ENCODE measurements at regions not wholly inside any gene's neighbourhood (a gene's known extent, or its start where the extent isn't known, plus 50 kb on each side); places are given as distances from the start of the nearest gene placed in this dataset.

DNA sequence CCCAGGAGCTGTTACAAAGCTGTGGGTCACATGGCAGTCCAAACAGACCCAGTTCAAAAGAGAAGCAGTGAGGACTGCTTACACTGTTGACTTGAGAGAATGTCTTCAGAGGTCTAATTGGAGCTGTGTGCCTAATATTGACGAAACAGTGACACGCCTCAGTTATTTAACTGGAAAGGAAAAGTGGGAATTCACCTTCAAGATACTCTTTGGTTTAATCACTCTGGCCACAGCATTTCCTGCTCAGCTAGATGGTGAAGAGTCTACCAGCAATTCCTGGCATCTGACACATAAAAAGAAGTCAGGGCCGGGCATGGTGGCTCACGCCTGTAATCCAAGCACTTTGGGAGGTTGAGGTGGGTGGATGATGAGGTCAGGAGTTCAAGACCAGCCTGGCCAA is 326.4 kb downstream of the SV2B start:
- no peaks in the 10 kb centered on the region for H3K9me3 ChIP-seq
- no peaks in the 10 kb centered on the region for H3K27me3 ChIP-seq
- no peak overlapping the region for H3K9ac ChIP-seq (ENCODE audit: low read depth in 2 of 2, low read length in 2 of 2)
- no peak overlapping the region for H3K4me3 ChIP-seq
- TF ChIP-seq, protein P1, sequence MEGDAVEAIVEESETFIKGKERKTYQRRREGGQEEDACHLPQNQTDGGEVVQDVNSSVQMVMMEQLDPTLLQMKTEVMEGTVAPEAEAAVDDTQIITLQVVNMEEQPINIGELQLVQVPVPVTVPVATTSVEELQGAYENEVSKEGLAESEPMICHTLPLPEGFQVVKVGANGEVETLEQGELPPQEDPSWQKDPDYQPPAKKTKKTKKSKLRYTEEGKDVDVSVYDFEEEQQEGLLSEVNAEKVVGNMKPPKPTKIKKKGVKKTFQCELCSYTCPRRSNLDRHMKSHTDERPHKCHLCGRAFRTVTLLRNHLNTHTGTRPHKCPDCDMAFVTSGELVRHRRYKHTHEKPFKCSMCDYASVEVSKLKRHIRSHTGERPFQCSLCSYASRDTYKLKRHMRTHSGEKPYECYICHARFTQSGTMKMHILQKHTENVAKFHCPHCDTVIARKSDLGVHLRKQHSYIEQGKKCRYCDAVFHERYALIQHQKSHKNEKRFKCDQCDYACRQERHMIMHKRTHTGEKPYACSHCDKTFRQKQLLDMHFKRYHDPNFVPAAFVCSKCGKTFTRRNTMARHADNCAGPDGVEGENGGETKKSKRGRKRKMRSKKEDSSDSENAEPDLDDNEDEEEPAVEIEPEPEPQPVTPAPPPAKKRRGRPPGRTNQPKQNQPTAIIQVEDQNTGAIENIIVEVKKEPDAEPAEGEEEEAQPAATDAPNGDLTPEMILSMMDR (IDR thresholded peaks at IDR 0.05): no peak
- H3K4me1 ChIP-seq: no peaks in the 10 kb centered on the region
- H3K27ac ChIP-seq: no peak overlapping the region
- intact Hi-C loops (cut with DNase I): no loop called here
- DNase-seq: no peak
- H3K36me3 ChIP-seq: no peaks in the 10 kb centered on the region

DNA sequence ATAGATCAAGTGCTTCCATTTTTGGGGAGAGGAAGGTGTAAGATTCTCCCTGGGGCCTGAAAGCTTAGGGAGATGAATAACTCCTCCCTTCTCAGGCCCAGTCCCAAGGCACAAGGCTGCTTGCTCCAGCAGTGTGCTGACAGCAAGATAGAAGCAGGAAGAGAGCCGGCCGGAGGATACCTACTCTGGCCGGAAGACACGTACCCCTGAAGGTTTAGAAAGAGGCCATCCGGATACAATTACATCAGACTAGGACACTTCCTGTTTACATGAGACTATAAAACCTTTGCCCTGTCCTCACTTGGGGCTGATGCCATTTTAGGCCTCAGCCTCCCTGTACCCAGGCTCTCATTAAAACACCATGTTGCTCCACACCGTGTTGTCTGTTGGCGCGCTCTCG is 329.9 kb downstream of the SV2B start:
- no peak overlapping the region for H3K27ac ChIP-seq
- H3K4me3 ChIP-seq: no peak overlapping the region
- no peaks in the 10 kb centered on the region for H3K36me3 ChIP-seq
- DNase-seq: no peak
- no peaks in the 10 kb centered on the region for H3K27me3 ChIP-seq
- intact Hi-C loops (cut with DNase I): no loop called here
- TF ChIP-seq, protein P1 (IDR thresholded peaks at IDR 0.05): no peak
- H3K9ac ChIP-seq (ENCODE audit: low read depth in 2 of 2, low read length in 2 of 2): no peak overlapping the region
- H3K9me3 ChIP-seq: no peaks in the 10 kb centered on the region
- H3K4me1 ChIP-seq: no peaks in the 10 kb centered on the region

DNA sequence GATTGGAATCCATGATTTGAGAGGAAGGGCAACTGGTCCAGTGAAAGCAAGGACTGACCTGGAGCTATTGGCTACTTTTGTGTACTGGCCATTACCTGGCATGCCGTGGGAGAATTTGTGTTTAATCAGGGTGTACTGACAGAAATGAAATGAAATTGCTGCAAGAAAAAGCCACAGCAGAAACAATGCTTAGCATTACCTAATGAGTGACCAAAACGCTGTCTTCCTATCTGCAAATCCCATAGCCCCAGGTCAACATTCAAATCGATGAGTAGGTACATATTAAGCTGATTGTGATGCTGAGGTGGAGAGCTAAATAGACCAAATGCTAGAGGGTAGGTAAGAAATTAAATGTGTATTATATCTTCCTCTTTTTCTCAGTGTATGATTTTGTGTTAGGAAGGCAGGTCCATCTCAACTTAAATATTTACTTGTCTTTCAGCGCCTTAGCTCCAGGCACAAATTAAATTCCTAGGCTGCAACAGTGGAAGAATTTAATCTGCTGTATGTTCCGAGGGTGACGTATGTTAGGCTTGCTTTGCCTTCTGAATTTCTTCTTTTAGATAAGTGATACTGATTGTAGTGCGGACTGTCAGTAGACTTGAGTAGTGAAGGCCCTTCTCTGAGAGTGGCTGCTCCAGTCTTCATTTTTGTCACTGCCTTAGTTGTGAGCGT is 331.1 kb downstream of the SV2B start:
- Histone ChIP-seq H3K9me3 (no peaks in the 10 kb centered on the region), H3K27ac (no peak overlapping the region), H3K36me3 (no peaks in the 10 kb centered on the region), H3K4me1 (no peaks in the 10 kb centered on the region), H3K9ac (ENCODE audit: low read depth in 2 of 2, low read length in 2 of 2) (no peak overlapping the region), H3K4me3 (no peak overlapping the region), H3K27me3 (no peaks in the 10 kb centered on the region)
- no peak for DNase-seq
- TF ChIP-seq, protein P1 (IDR thresholded peaks at IDR 0.05): no peak
- intact Hi-C loops (cut with DNase I): no loop called here

DNA sequence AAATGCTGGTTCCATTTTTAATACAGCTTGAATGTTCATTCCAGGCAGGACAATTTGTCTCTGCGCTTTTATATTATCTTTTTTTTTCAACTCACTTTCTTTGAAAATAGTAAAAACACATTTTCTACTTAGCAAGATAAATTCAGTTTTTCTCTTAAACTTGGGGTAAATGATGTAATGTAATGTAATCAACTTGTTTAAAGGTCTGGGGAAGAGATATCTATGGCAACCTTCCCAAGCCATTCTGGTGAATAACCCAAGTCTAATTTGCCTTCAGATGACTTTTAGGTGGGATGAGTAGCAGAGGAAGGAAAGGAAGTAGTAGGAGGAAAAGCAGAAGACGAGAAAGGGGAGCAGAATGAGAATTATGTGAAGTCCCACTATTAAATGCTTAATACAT is 335.1 kb downstream of the SV2B start:
- Histone ChIP-seq H3K4me1 (no peaks in the 10 kb centered on the region), H3K27me3 (no peaks in the 10 kb centered on the region), H3K9me3 (no peaks in the 10 kb centered on the region), H3K27ac (no peak overlapping the region), H3K9ac (ENCODE audit: low read depth in 2 of 2, low read length in 2 of 2) (no peak overlapping the region), H3K36me3 (no peaks in the 10 kb centered on the region), H3K4me3 (no peak overlapping the region)
- TF ChIP-seq, protein P1 (IDR thresholded peaks at IDR 0.05): no peak
- intact Hi-C loops (cut with DNase I): no loop called here
- no peak for DNase-seq

DNA sequence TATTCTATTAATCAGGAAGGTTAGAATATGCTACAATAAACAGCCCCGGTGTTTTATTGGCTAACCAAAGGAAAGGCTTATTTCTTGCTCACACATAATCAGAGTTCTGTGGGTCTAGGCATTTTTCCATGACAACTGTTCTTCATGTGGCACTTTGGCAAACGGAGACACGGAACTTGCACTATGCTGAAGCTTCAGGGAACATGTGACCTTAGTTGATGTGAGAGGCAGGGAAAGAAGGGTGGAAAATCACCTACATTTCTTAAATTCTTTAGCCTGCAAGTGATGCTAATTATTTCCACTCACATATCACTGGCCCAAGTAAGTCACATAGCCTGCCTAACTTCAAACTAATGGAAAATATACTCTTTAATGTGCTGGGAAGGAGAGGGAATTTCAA is 344.6 kb downstream of the SV2B start:
- no peak overlapping the region for H3K27ac ChIP-seq
- DNase-seq: no peak
- no peak overlapping the region for H3K4me3 ChIP-seq
- H3K27me3 ChIP-seq: no peaks in the 10 kb centered on the region
- H3K36me3 ChIP-seq: no peaks in the 10 kb centered on the region
- no peaks in the 10 kb centered on the region for H3K4me1 ChIP-seq
- H3K9me3 ChIP-seq: no peaks in the 10 kb centered on the region
- no peak overlapping the region for H3K9ac ChIP-seq (ENCODE audit: low read depth in 2 of 2, low read length in 2 of 2)
- intact Hi-C loops (cut with DNase I): no loop called here
- TF ChIP-seq, protein P1 (IDR thresholded peaks at IDR 0.05): no peak
